Breast epithelium (tissue), 4 donors: ENCODE measurements at regions not wholly inside any gene's neighbourhood (a gene's known extent, or its start where the extent isn't known, plus 50 kb on each side); places are given as distances from the start of the nearest gene placed in this dataset.

Experiments used
- DNase-seq, 2 donors: peaks; one replicate each; pipeline ENCODE4 v3.0.0-alpha.2; 2019; ENCODE audit warnings: low spot score in 2 of 2
- H3K27ac ChIP-seq, 2 donors: fragments of 200-600 bp; sonication (generic) in 1 of 2; one replicate each; pipeline ENCODE4 v1.5.1; 2016 to 2019; ENCODE audit warnings: mild to moderate bottlenecking in 1 of 2
- H3K27me3 ChIP-seq, 2 donors: fragments of 200-600 bp; sonication (generic) in 1 of 2; one replicate each; pipeline versions ENCODE4 v1.5.1 to v1.6.0; 2017 to 2019; ENCODE audit warnings: control low read depth in 1 of 2, mild to moderate bottlenecking in 1 of 2
- H3K36me3 ChIP-seq: fragments of 200-600 bp; one replicate; pipeline ENCODE4 v1.5.1; 2019
- H3K4me1 ChIP-seq, 2 donors: fragments of 200-600 bp; sonication (generic); one replicate each; pipeline ENCODE4 v1.5.1; 2016 to 2019; ENCODE audit warnings: control low read depth in 1 of 2
- H3K4me3 ChIP-seq, 3 donors: fragments of 200-600 bp; sonication (generic); 1 replicate in 2 of 3; 2 replicates in 1 of 3; pipeline ENCODE4 v1.5.1; 2016 to 2019; ENCODE audit warnings: mild to moderate bottlenecking in 3 of 3, moderate library complexity in 2 of 3
- H3K9me3 ChIP-seq, 2 donors: fragments of 200-600 bp; sonication (generic) in 1 of 2; one replicate each; pipeline ENCODE4 v1.5.1; 2016 to 2019; ENCODE audit warnings: control low read depth in 1 of 2
- POLR2A ChIP-seq: fragments of 450-650 bp; IDR thresholded peaks from one replicate; pipeline ENCODE4 v1.6.1; 2016; ENCODE audit warnings: antibody characterized with exemption, mild to moderate bottlenecking, moderate library complexity
- POLR2AphosphoS5 ChIP-seq, 3 donors: sonication (generic); formaldehyde crosslinking; IDR thresholded peaks; one replicate each; pipeline ENCODE4 v1.6.1; 2017; ENCODE audit warnings: antibody characterized with exemption in 3 of 3
- intact Hi-C: fragments of 100-400 bp; cut with DNase I; formaldehyde crosslinking; loops from one replicate; pipeline ENCODE4 v1.15.1; 2023; ENCODE audit warnings: low total_unique reads
- TF ChIP-seq, protein P1 (sequence below), 3 donors: fragments of 450-650 bp; IDR thresholded peaks; one replicate each; pipeline ENCODE4 v1.5.1; 2016 to 2017; ENCODE audit warnings: antibody characterized with exemption in 3 of 3, mild to moderate bottlenecking in 3 of 3, moderate library complexity in 3 of 3

- no peak for DNase-seq
- Histone ChIP-seq H3K9me3 (no peaks in the 10 kb centered on the region), H3K36me3 (no peaks in the 10 kb centered on the region), H3K4me3 (no peak overlapping the region), H3K4me1 (no peaks in the 10 kb centered on the region), H3K27ac (no peak overlapping the region), H3K27me3 (no peaks in the 10 kb centered on the region)
- no peak for TF ChIP-seq POLR2A
- TF ChIP-seq, protein P1, sequence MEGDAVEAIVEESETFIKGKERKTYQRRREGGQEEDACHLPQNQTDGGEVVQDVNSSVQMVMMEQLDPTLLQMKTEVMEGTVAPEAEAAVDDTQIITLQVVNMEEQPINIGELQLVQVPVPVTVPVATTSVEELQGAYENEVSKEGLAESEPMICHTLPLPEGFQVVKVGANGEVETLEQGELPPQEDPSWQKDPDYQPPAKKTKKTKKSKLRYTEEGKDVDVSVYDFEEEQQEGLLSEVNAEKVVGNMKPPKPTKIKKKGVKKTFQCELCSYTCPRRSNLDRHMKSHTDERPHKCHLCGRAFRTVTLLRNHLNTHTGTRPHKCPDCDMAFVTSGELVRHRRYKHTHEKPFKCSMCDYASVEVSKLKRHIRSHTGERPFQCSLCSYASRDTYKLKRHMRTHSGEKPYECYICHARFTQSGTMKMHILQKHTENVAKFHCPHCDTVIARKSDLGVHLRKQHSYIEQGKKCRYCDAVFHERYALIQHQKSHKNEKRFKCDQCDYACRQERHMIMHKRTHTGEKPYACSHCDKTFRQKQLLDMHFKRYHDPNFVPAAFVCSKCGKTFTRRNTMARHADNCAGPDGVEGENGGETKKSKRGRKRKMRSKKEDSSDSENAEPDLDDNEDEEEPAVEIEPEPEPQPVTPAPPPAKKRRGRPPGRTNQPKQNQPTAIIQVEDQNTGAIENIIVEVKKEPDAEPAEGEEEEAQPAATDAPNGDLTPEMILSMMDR (IDR thresholded peaks at IDR 0.05): no peak
- TF ChIP-seq POLR2AphosphoS5 (IDR thresholded peaks at IDR 0.05): no peak
- intact Hi-C loops: no loop called here
Measured at GRCh38 chr7:49527182-49527581, 246.3 kb upstream of the VWC2 start.

- Histone ChIP-seq H3K27ac (no peak overlapping the region), H3K27me3 (no peaks in the 10 kb centered on the region), H3K4me3 (no peak overlapping the region), H3K36me3 (no peaks in the 10 kb centered on the region), H3K9me3 (no peaks in the 10 kb centered on the region), H3K4me1 (no peaks in the 10 kb centered on the region)
- TF ChIP-seq POLR2AphosphoS5 (IDR thresholded peaks at IDR 0.05) (no peak), POLR2A (no peak)
- TF ChIP-seq, protein P1 (IDR thresholded peaks at IDR 0.05): no peak
- DNase-seq: no peak
- intact Hi-C loops: no loop called here
Measured at GRCh38 chr7:49530481-49530880, 243.0 kb upstream of the VWC2 start.

DNA sequence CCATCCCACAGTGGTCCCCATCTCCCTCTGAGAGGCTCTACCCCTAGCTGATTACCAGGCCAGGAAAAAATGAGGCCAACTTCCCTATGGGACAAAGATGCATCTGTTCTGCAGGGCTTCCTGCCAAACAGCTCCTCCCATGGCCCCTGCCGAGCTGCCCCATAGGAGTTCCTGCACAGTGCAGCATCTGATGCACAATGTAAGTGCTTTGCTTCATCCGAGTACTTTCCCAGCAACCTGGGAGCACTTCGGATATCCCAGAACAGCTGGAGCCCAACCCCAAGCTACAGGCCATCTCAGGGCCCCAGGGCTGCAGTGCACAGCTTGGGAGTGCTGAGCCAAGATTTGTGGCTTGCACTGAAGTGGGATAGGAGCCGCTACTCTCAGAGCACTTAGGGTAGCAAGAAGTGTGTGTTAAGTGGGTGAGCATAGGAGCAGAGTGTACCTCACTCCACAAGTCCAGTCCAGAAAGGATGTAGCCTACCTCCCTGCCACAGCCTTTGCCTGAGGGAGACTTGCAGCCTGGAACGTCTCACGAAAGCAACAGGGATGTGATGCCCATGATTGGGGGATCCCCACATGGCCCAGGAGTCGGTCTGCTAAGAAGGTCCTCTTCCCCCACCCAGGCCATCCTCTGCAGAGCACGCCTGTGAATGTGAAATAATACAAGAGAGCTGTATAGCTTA lies 209.6 kb upstream of the VWC2 start:
- no peak for DNase-seq
- H3K27ac ChIP-seq: no peak overlapping the region
- no peaks in the 10 kb centered on the region for H3K4me1 ChIP-seq
- H3K4me3 ChIP-seq: no peak overlapping the region
- TF ChIP-seq, protein P1 (IDR thresholded peaks at IDR 0.05): no peak
- TF ChIP-seq POLR2AphosphoS5 (IDR thresholded peaks at IDR 0.05): no peak
- TF ChIP-seq POLR2A: no peak
- no peaks in the 10 kb centered on the region for H3K36me3 ChIP-seq
- H3K9me3 ChIP-seq: peaks cover 7 to 8% of the 10 kb centered on the region in 2 donors
- intact Hi-C loops: no loop called here
- no peaks in the 10 kb centered on the region for H3K27me3 ChIP-seq

- intact Hi-C loops: no loop called here
- DNase-seq: no peak
- TF ChIP-seq, protein P1 (IDR thresholded peaks at IDR 0.05): no peak
- TF ChIP-seq POLR2AphosphoS5 (IDR thresholded peaks at IDR 0.05) (no peak), POLR2A (no peak)
Measured at GRCh38 chr7:49564379-49564714, 209.1 kb upstream of the VWC2 start.

GRCh38 chr7:49577576-49577975 lies 195.9 kb upstream of the VWC2 start:
- H3K27ac ChIP-seq: no peak overlapping the region
- no peaks in the 10 kb centered on the region for H3K27me3 ChIP-seq
- no peaks in the 10 kb centered on the region for H3K36me3 ChIP-seq
- TF ChIP-seq, protein P1 (IDR thresholded peaks at IDR 0.05): no peak
- no peak for TF ChIP-seq POLR2AphosphoS5 (IDR thresholded peaks at IDR 0.05)
- no peak for TF ChIP-seq POLR2A
- no peaks in the 10 kb centered on the region for H3K9me3 ChIP-seq
- intact Hi-C loops: no loop called here
- no peak overlapping the region for H3K4me3 ChIP-seq
- DNase-seq: no peak
- H3K4me1 ChIP-seq: no peaks in the 10 kb centered on the region

More at GRCh38 chr7:49564379-49564714, 209.1 kb upstream of the VWC2 start:
- H3K9me3 ChIP-seq: peaks cover 7 to 8% of the 10 kb centered on the region in 2 donors
- H3K4me3 ChIP-seq: no peak overlapping the region
- no peaks in the 10 kb centered on the region for H3K36me3 ChIP-seq
- no peaks in the 10 kb centered on the region for H3K27me3 ChIP-seq
- no peaks in the 10 kb centered on the region for H3K4me1 ChIP-seq
- H3K27ac ChIP-seq: no peak overlapping the region
